ENCODE measurements at regions not wholly inside any gene's neighbourhood (a gene's known extent, or its start where the extent isn't known, plus 50 kb on each side); places are given as distances from the start of the nearest gene placed in this dataset.

DNA sequence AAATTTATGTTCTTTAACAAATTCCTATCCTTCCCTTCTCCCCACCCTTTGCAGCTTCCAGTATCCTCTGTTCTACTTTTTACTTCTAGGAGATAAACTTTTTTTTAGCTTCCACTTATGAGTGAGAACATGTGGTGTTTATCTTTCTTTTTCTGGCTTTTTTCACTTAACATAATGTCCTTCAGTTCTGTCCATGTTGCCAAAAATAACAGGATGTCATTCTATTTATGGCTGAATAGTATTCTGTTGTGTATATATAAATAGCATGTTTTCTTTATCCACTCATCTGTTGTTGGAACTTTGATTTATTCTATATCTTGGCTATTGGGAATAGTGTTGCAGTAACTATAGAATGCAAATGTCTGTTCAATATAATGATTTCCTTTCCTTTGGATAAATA lies 1191.2 kb downstream of the CNTNAP5 start:
- H3K36me3 Mint-ChIP-seq: no peaks in the 10 kb centered on the region
- Histone ChIP-seq H3K36me3 (replicated peaks in 1 of 2; ENCODE audit: control insufficient read depth in 1 of 2, insufficient read depth in 2 of 2, low read length in 2 of 2) (no peaks in the 10 kb centered on the region), H3K9ac (ENCODE audit: insufficient read depth, low read length, poor library complexity, severe bottlenecking) (no peak overlapping the region), H3K9me3 (replicated peaks in 1 of 2; ENCODE audit: control insufficient read depth in 1 of 2, insufficient read depth in 1 of 2, low read length in 2 of 2) (peaks cover 9 to 11% of the 10 kb centered on the region in 2 donors), H3K27ac (ENCODE audit: low read depth in 1 of 2, low read length in 2 of 2) (no peak overlapping the region), H3K27me3 (ENCODE audit: control insufficient read depth in 2 of 2, insufficient read depth in 2 of 2, low read length in 2 of 2) (no peaks in the 10 kb centered on the region), H3K79me2 (ENCODE audit: insufficient read depth, low read length) (no peaks in the 10 kb centered on the region), H3K4me1 (ENCODE audit: control insufficient read depth in 1 of 2, insufficient read depth in 2 of 2, low read length in 2 of 2) (no peaks in the 10 kb centered on the region), H3K4me2 (replicated peaks; ENCODE audit: extremely low read depth, low read length, poor library complexity, severe bottlenecking) (no peak overlapping the region), H2AFZ (ENCODE audit: insufficient read depth, low read depth, low read length, poor library complexity, severe bottlenecking) (no peak overlapping the region), H4K20me1 (ENCODE audit: insufficient read depth, low read length) (no peaks in the 10 kb centered on the region), H3K4me3 (replicated peaks in 1 of 3; ENCODE audit: low read depth in 2 of 3, low read length in 3 of 3) (no peak overlapping the region)
- H3K27me3 Mint-ChIP-seq (ENCODE audit: low read depth in 3 of 3): no peaks in the 10 kb centered on the region
- TF ChIP-seq, protein P1, sequence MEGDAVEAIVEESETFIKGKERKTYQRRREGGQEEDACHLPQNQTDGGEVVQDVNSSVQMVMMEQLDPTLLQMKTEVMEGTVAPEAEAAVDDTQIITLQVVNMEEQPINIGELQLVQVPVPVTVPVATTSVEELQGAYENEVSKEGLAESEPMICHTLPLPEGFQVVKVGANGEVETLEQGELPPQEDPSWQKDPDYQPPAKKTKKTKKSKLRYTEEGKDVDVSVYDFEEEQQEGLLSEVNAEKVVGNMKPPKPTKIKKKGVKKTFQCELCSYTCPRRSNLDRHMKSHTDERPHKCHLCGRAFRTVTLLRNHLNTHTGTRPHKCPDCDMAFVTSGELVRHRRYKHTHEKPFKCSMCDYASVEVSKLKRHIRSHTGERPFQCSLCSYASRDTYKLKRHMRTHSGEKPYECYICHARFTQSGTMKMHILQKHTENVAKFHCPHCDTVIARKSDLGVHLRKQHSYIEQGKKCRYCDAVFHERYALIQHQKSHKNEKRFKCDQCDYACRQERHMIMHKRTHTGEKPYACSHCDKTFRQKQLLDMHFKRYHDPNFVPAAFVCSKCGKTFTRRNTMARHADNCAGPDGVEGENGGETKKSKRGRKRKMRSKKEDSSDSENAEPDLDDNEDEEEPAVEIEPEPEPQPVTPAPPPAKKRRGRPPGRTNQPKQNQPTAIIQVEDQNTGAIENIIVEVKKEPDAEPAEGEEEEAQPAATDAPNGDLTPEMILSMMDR (IDR thresholded peaks at IDR 0.05): no peak
- no peak overlapping the region for H3K4me3 Mint-ChIP-seq
- intact Hi-C loops (cut with micrococcal nuclease): no loop called here
- DNase-seq: no peak
- no peak overlapping the region for H3K27ac Mint-ChIP-seq
- H3K9me3 Mint-ChIP-seq: peaks cover 0 to 11% (median 5%) of the 10 kb centered on the region in 7 donors
- H3K4me1 Mint-ChIP-seq: no peaks in the 10 kb centered on the region

DNA sequence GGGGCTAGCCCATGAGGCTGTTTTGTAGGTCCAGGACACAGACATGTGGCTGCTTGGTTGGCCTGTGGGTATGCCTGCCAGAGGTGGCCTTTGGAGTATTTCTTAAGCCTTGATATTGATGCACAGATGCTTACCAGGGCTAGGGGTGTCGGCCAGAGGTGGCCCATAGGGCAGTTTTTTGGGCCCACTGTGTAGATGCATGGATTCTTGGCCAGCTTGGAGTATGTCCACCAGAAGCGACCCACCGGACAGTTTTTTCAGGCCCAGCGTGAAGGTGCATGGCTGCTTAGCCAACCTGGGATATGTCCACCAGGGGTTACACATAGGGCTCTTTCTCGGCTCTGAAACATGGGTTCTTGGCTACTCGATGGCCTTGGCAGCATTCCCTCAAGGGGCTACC lies 1199.1 kb downstream of the CNTNAP5 start:
- Histone ChIP-seq H3K9me3 (replicated peaks in 1 of 2; ENCODE audit: control insufficient read depth in 1 of 2, insufficient read depth in 1 of 2, low read length in 2 of 2) (peaks cover 27 to 30% of the 10 kb centered on the region in 2 donors), H3K4me3 (replicated peaks in 1 of 3; ENCODE audit: low read depth in 2 of 3, low read length in 3 of 3) (no peak overlapping the region), H2AFZ (ENCODE audit: insufficient read depth, low read depth, low read length, poor library complexity, severe bottlenecking) (no peak overlapping the region), H3K79me2 (ENCODE audit: insufficient read depth, low read length) (no peaks in the 10 kb centered on the region), H3K9ac (ENCODE audit: insufficient read depth, low read length, poor library complexity, severe bottlenecking) (no peak overlapping the region), H3K36me3 (replicated peaks in 1 of 2; ENCODE audit: control insufficient read depth in 1 of 2, insufficient read depth in 2 of 2, low read length in 2 of 2) (no peaks in the 10 kb centered on the region), H3K27ac (ENCODE audit: low read depth in 1 of 2, low read length in 2 of 2) (no peak overlapping the region), H4K20me1 (ENCODE audit: insufficient read depth, low read length) (no peaks in the 10 kb centered on the region), H3K4me1 (ENCODE audit: control insufficient read depth in 1 of 2, insufficient read depth in 2 of 2, low read length in 2 of 2) (no peaks in the 10 kb centered on the region), H3K27me3 (ENCODE audit: control insufficient read depth in 2 of 2, insufficient read depth in 2 of 2, low read length in 2 of 2) (no peaks in the 10 kb centered on the region), H3K4me2 (replicated peaks; ENCODE audit: extremely low read depth, low read length, poor library complexity, severe bottlenecking) (no peak overlapping the region)
- Mint-ChIP-seq H3K36me3 (no peaks in the 10 kb centered on the region), H3K4me1 (no peaks in the 10 kb centered on the region), H3K27me3 (ENCODE audit: low read depth in 3 of 3) (no peaks in the 10 kb centered on the region), H3K4me3 (no peak overlapping the region), H3K9me3 (peaks cover 0 to 28% (median 11%) of the 10 kb centered on the region in 7 donors), H3K27ac (no peak overlapping the region)
- TF ChIP-seq, protein P1 (IDR thresholded peaks at IDR 0.05): no peak
- 90% methylated on average over 6 of the region's 6 CpGs for WGBS (ENCODE audit: insufficient coverage)
- intact Hi-C loops (cut with micrococcal nuclease): no loop called here
- DNase-seq: no peak
